HepG2 (cell line): ENCODE measurements at regions not wholly inside any gene's neighbourhood (a gene's known extent, or its start where the extent isn't known, plus 50 kb on each side); places are given as distances from the start of the nearest gene placed in this dataset.

Source experiments
- ATAC-seq: fragments of 200-7000 bp; cut with Tn5 transposase; 3 replicates; pipeline ENCODE4 v1.9.1; 2020; ENCODE audit warnings: mild to moderate bottlenecking, moderate library complexity
- BruUV-seq: library from RNA; stranded (reverse); fragments of 400-500 nt; replicated peaks from 2 replicates; lab custom pipeline; 2021; lab: Mats Ljungman, UMichigan
- CTCF ChIA-PET: fragments of 300-600 bp; formaldehyde crosslinking; extraction: SDS; loops from one replicate; lab custom pipeline; 2021; ENCODE audit warnings: low total read pairs, inconsistent platforms, low intra/inter-chr PET ratio; lab: Yijun Ruan, JAX
- POLR2A ChIA-PET: fragments of 350-600 bp; sonication (Branson Sonifier 250); formaldehyde crosslinking; loops from one replicate; lab custom pipeline; 2020; ENCODE audit warnings: antibody characterized with exemption, inconsistent platforms; lab: Yijun Ruan, JAX
- DNase-seq: peaks from one replicate; pipeline ENCODE4 v3.0.0-alpha.2; 2015; ENCODE audit warnings: low spot score
- FAIRE-seq: peaks from 3 replicates; lab custom pipeline; 2011; peaks lifted over from hg19 to GRCh38; lab: Jason Lieb, UNC
- H2AFZ ChIP-seq: one replicate; pipeline ENCODE4 v1.6.1; 2011; ENCODE audit warnings: low read length, inconsistent platforms
- H3K27ac ChIP-seq: fragments of 300-600 bp; 3 replicates; pipeline ENCODE4 v1.8.0; 2011; ENCODE audit warnings: mixed run types, mild to moderate bottlenecking, mixed read lengths, low read length, inconsistent platforms; ENCODE audit not compliant: insufficient read depth; ENCODE audit errors: extremely low read length
- H3K27me3 ChIP-seq, 2 experiments: fragments of 200-600 bp in 1 of 2; 2 replicates in 1 of 2; 3 replicates in 1 of 2; pipeline versions ENCODE4 v1.6.0 to v1.8.0; 2011; ENCODE audit warnings: low read length in 2 of 2, mild to moderate bottlenecking in 2 of 2, moderate library complexity in 2 of 2, inconsistent platforms in 1 of 2; ENCODE audit not compliant: insufficient read depth in 2 of 2, control insufficient read depth in 1 of 2
- H3K36me3 ChIP-seq, 2 experiments: fragments of 200-600 bp in 1 of 2; replicated peaks in 1 of 2; 2 replicates in 1 of 2; 3 replicates in 1 of 2; pipeline versions ENCODE4 v1.5.1 to v1.8.0; 2011; ENCODE audit warnings: low read length in 2 of 2, inconsistent platforms in 1 of 2; ENCODE audit not compliant: insufficient read depth in 2 of 2, control insufficient read depth in 1 of 2
- H3K4me1 ChIP-seq: 2 replicates; pipeline ENCODE4 v1.5.1; 2012; ENCODE audit warnings: low read length, inconsistent platforms; ENCODE audit not compliant: insufficient read depth
- H3K4me2 ChIP-seq: 2 replicates; pipeline ENCODE4 v1.6.0; 2011; ENCODE audit warnings: low read depth, low read length, inconsistent platforms
- H3K4me3 ChIP-seq, 3 experiments: fragments of 200-600 bp in 1 of 3; sonication (generic), shearing (Covaris generic) in 1 of 3; replicated peaks in 1 of 3; 2 replicates each; pipeline ENCODE4 v1.5.1; 2011 to 2016; ENCODE audit warnings: low read length in 3 of 3, inconsistent platforms in 2 of 3, low read depth in 2 of 3, mild to moderate bottlenecking in 2 of 3, control low read depth in 1 of 3, mixed read lengths in 1 of 3; ENCODE audit not compliant: insufficient read depth in 1 of 3
- H3K79me2 ChIP-seq: one replicate; pipeline ENCODE4 v1.6.1; 2011; ENCODE audit warnings: low read length, inconsistent platforms; ENCODE audit not compliant: insufficient read depth
- H3K9ac ChIP-seq: 2 replicates; pipeline ENCODE4 v1.6.0; 2011; ENCODE audit warnings: mild to moderate bottlenecking, low read depth, low read length, inconsistent platforms; ENCODE audit not compliant: insufficient read depth
- H3K9me3 ChIP-seq: 2 replicates; pipeline ENCODE4 v1.5.1; 2012; ENCODE audit warnings: mild to moderate bottlenecking, low read length
- H4K20me1 ChIP-seq: 2 replicates; pipeline ENCODE4 v1.6.0; 2011; ENCODE audit warnings: inconsistent platforms, mild to moderate bottlenecking, low read length, moderate library complexity; ENCODE audit not compliant: insufficient read depth
- BORCS8-MEF2B ChIP-seq: sonication (generic); formaldehyde crosslinking; IDR thresholded peaks from 2 replicates; pipeline ENCODE4 v1.8.0; 2022; ENCODE audit warnings: mild to moderate bottlenecking, missing genetic modification reagents
- ELF4 ChIP-seq: sonication (generic); formaldehyde crosslinking; IDR thresholded peaks from 2 replicates; pipeline ENCODE4 v1.5.0; 2020; ENCODE audit warnings: missing genetic modification reagents, mild to moderate bottlenecking, moderate library complexity, borderline replicate concordance
- GABPB1 ChIP-seq: IDR thresholded peaks from 2 replicates; pipeline ENCODE4 v1.6.1; 2016; ENCODE audit warnings: mild to moderate bottlenecking, missing genetic modification reagents, moderate library complexity, missing compliant biosample characterization
- HCFC1 ChIP-seq: fragments of 150-350 bp; IDR thresholded peaks from 2 replicates; pipeline ENCODE4 v1.6.1; 2014; ENCODE audit warnings: low read depth, low read length
- HDAC6 ChIP-seq: fragments of 200-600 bp; sonication (generic); IDR thresholded peaks from 2 replicates; pipeline ENCODE4 v1.7.0; 2017; ENCODE audit warnings: mild to moderate bottlenecking, antibody characterized with exemption, low read length, low read depth
- KDM4B ChIP-seq: sonication (generic); formaldehyde crosslinking; IDR thresholded peaks from 2 replicates; pipeline ENCODE4 v1.4.0; 2020; ENCODE audit warnings: missing genetic modification reagents
- MTA1 ChIP-seq: sonication (generic); formaldehyde crosslinking; IDR thresholded peaks from 2 replicates; pipeline ENCODE4 v1.4.0; 2020; ENCODE audit warnings: missing genetic modification reagents, mild to moderate bottlenecking, borderline replicate concordance
- POLR2A ChIP-seq, 2 experiments: IDR thresholded peaks; 2 replicates each; pipeline ENCODE4 v1.6.1; 2011; ENCODE audit warnings: low read depth in 2 of 2, low read length in 2 of 2, mild to moderate bottlenecking in 1 of 2, moderate library complexity in 1 of 2; ENCODE audit not compliant: insufficient read depth in 1 of 2
- PRMT3 ChIP-seq: sonication (generic); formaldehyde crosslinking; IDR thresholded peaks from 2 replicates; pipeline ENCODE4 v1.8.1; 2022; ENCODE audit warnings: low read depth, mild to moderate bottlenecking, moderate library complexity, missing genetic modification reagents, borderline replicate concordance
- RFX1 ChIP-seq: fragments of 450-650 bp; IDR thresholded peaks from 2 replicates; pipeline ENCODE4 v1.6.1; 2017
- SSRP1 ChIP-seq: IDR thresholded peaks from 2 replicates; pipeline ENCODE4 v1.6.1; 2016; ENCODE audit warnings: control low read depth
- SUZ12 ChIP-seq: fragments of 150-350 bp; IDR thresholded peaks from 2 replicates; pipeline ENCODE4 v1.6.1; 2014; ENCODE audit warnings: low read depth, low read length
- TEF ChIP-seq: sonication (generic); formaldehyde crosslinking; IDR thresholded peaks from 2 replicates; pipeline ENCODE4 v1.5.0; 2020; ENCODE audit warnings: missing genetic modification reagents
- TMF1 ChIP-seq: sonication (generic); formaldehyde crosslinking; IDR thresholded peaks from 2 replicates; pipeline ENCODE4 v1.8.1; 2022; ENCODE audit warnings: low read depth, missing genetic modification reagents
- ZFP36L1 ChIP-seq: sonication (generic); formaldehyde crosslinking; IDR thresholded peaks from 2 replicates; pipeline ENCODE4 v1.8.0; 2022; ENCODE audit warnings: mild to moderate bottlenecking, missing genetic modification reagents, moderate library complexity
- ZMAT5 ChIP-seq: sonication (generic); formaldehyde crosslinking; IDR thresholded peaks from 2 replicates; pipeline ENCODE4 v1.5.0; 2020; ENCODE audit warnings: mild to moderate bottlenecking, low read depth, missing genetic modification reagents, borderline replicate concordance
- ZNF546 ChIP-seq: sonication (generic); formaldehyde crosslinking; conservative IDR thresholded peaks from 2 replicates; pipeline ENCODE4 v1.8.1; 2023; ENCODE audit warnings: mild to moderate bottlenecking, missing genetic modification reagents
- ZNF619 ChIP-seq: sonication (generic); formaldehyde crosslinking; IDR thresholded peaks from 2 replicates; pipeline ENCODE4 v1.4.0; 2020; ENCODE audit warnings: mild to moderate bottlenecking, missing genetic modification reagents
- ZNF704 ChIP-seq: sonication (generic); formaldehyde crosslinking; IDR thresholded peaks from 2 replicates; pipeline ENCODE4 v1.8.1; 2023; ENCODE audit warnings: mild to moderate bottlenecking, inconsistent platforms, moderate library complexity, missing genetic modification reagents, borderline replicate concordance
- WGBS: methylation state at CpG from one replicate; pipeline ENCODE4 v1.1.6; 2017; ENCODE audit warnings: low lambda C conversion rate; 5-methylcytosine and 5-hydroxymethylcytosine counted together
- in situ Hi-C: cut with HindIII; loops from 2 replicates; pipeline ENCODE4 v1.10.0; 2017; ENCODE audit warnings: low pct_unique_long_range_greater_than_20kb; ENCODE audit not compliant: extremely low pct_ligation_motif_present
- intact Hi-C: fragments of 100-400 bp; cut with micrococcal nuclease; formaldehyde crosslinking; loops from one replicate; pipeline ENCODE4 v1.10.0; 2022; ENCODE audit not compliant: unreplicated experiment

DNA sequence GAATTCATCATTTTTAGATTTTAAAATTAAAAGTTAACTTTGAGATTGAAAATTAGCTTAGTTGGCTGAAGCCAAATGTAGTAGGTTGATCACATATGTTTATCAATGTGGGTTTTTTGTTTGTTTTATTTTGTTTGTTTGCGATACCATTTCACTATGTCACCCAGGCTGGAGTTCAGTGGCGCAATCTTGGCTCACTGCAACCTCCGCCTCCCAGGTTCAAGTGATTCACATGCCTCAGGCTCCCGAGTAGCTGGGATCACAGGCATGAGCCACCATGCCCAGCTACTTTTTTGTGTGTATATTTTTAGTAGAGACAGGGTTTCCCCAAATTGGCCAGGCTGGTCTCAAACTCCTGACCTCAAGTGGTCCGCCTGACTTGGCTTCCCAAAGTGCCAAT, 665.7 kb upstream of the SLC10A2 start:
- no TSS peak for BruUV-seq
- H3K9ac ChIP-seq, result no peak overlapping the region
- in situ Hi-C loops (no loop called here), intact Hi-C loops (no loop called here)
- peaks cover 70% of the 10 kb centered on the region for H3K9me3 ChIP-seq
- H3K27me3 ChIP-seq, result no peaks in the 10 kb centered on the region
- no peaks in the 10 kb centered on the region for H3K4me1 ChIP-seq
- no peak overlapping the region for H3K27ac ChIP-seq
- WGBS, result 11% methylated on average over 5 of the region's 5 CpGs
- H3K79me2 ChIP-seq, result no peaks in the 10 kb centered on the region
- CTCF ChIA-PET, result no interaction called here
- H3K4me3 ChIP-seq, result no peak overlapping the region
- TF ChIP-seq POLR2A (IDR thresholded peaks at IDR 0.05; ENCODE audit: insufficient read depth in 1 of 2, low read depth in 2 of 2, low read length in 2 of 2) (no peak), SUZ12 (no peak), ZNF546 (no peak), RFX1 (no peak), BORCS8-MEF2B (CRISPR knock-in tag) (no peak), ZMAT5 (no peak), GABPB1 (CRISPR knock-in tag) (no peak), KDM4B (no peak), HDAC6 (no peak), MTA1 (CRISPR knock-in tag) (no peak), HCFC1 (no peak), SSRP1 (CRISPR knock-in tag) (no peak)
- ATAC-seq, result no peak
- no peaks in the 10 kb centered on the region for H3K36me3 ChIP-seq
- no peak overlapping the region for H2AFZ ChIP-seq
- no peaks in the 10 kb centered on the region for H4K20me1 ChIP-seq
- H3K4me2 ChIP-seq, result no peak overlapping the region
- no peak for DNase-seq
- no peak for FAIRE-seq
- POLR2A ChIA-PET, result no interaction called here

DNA sequence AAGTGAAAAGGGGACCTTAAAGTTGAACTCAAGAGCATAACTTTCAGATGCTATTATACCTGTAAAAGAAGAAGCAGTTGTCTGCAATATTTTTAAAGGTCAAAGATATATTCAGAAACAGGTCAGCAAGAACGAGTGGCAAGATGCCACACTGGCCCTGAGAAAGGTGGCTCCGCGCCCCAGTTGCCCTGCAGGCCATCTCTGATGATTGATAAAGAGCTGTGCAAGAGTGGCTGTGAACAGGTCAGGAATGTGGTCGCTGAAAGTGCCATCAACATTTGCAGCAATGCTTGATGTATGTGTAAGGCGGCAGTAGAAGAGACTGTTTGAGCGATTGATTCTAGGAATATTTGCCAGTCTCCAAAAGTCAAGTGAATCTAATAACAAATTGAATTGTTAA, 664.2 kb upstream of the SLC10A2 start:
- ChIA-PET CTCF (no interaction called here), POLR2A (no interaction called here)
- no peak overlapping the region for H3K4me2 ChIP-seq
- BruUV-seq, result no TSS peak
- no peak for ATAC-seq
- intact Hi-C loops, result no loop called here
- no peaks in the 10 kb centered on the region for H3K36me3 ChIP-seq
- no peak for FAIRE-seq
- no peaks in the 10 kb centered on the region for H3K27me3 ChIP-seq
- no peaks in the 10 kb centered on the region for H3K79me2 ChIP-seq
- no peak for DNase-seq
- in situ Hi-C loops, result no loop called here
- no peak overlapping the region for H3K9ac ChIP-seq
- H3K4me1 ChIP-seq, result no peaks in the 10 kb centered on the region
- no peaks in the 10 kb centered on the region for H4K20me1 ChIP-seq
- no peak overlapping the region for H3K4me3 ChIP-seq
- no peak overlapping the region for H3K27ac ChIP-seq
- H2AFZ ChIP-seq, result no peak overlapping the region
- WGBS, result under 1% methylated on average over 6 of the region's 6 CpGs
- H3K9me3 ChIP-seq, result peaks cover 70% of the 10 kb centered on the region
- TF ChIP-seq ELF4 (CRISPR knock-in tag), result no peak
- TF ChIP-seq ZFP36L1 (CRISPR knock-in tag), result no peak
- no peak for TF ChIP-seq ZNF619
- TF ChIP-seq PRMT3 (CRISPR knock-in tag), result no peak
- TF ChIP-seq TMF1 (CRISPR knock-in tag), result no peak
- TF ChIP-seq TEF (CRISPR knock-in tag), result no peak
- TF ChIP-seq ZNF704 (CRISPR knock-in tag), result no peak
